HepG2 (cell line): ENCODE measurements at regions not wholly inside any gene's neighbourhood (a gene's known extent, or its start where the extent isn't known, plus 50 kb on each side); places are given as distances from the start of the nearest gene placed in this dataset.

ENCODE experiments used
- ATAC-seq: fragments of 200-7000 bp; cut with Tn5 transposase; 3 replicates; pipeline ENCODE4 v1.9.1; 2020; ENCODE audit warnings: mild to moderate bottlenecking, moderate library complexity
- BruUV-seq: library from RNA; stranded (reverse); fragments of 400-500 nt; replicated peaks from 2 replicates; lab custom pipeline; 2021; lab: Mats Ljungman, UMichigan
- CTCF ChIA-PET: fragments of 300-600 bp; formaldehyde crosslinking; extraction: SDS; loops from one replicate; lab custom pipeline; 2021; ENCODE audit warnings: low total read pairs, inconsistent platforms, low intra/inter-chr PET ratio; lab: Yijun Ruan, JAX
- POLR2A ChIA-PET: fragments of 350-600 bp; sonication (Branson Sonifier 250); formaldehyde crosslinking; loops from one replicate; lab custom pipeline; 2020; ENCODE audit warnings: antibody characterized with exemption, inconsistent platforms; lab: Yijun Ruan, JAX
- DNase-seq: peaks from one replicate; pipeline ENCODE4 v3.0.0-alpha.2; 2015; ENCODE audit warnings: low spot score
- FAIRE-seq: peaks from 3 replicates; lab custom pipeline; 2011; peaks lifted over from hg19 to GRCh38; lab: Jason Lieb, UNC
- H2AFZ ChIP-seq: one replicate; pipeline ENCODE4 v1.6.1; 2011; ENCODE audit warnings: low read length, inconsistent platforms
- H3K27ac ChIP-seq: fragments of 300-600 bp; 3 replicates; pipeline ENCODE4 v1.8.0; 2011; ENCODE audit warnings: mixed run types, mild to moderate bottlenecking, mixed read lengths, low read length, inconsistent platforms; ENCODE audit not compliant: insufficient read depth; ENCODE audit errors: extremely low read length
- H3K27me3 ChIP-seq, 2 experiments: fragments of 200-600 bp in 1 of 2; 2 replicates in 1 of 2; 3 replicates in 1 of 2; pipeline versions ENCODE4 v1.6.0 to v1.8.0; 2011; ENCODE audit warnings: low read length in 2 of 2, mild to moderate bottlenecking in 2 of 2, moderate library complexity in 2 of 2, inconsistent platforms in 1 of 2; ENCODE audit not compliant: insufficient read depth in 2 of 2, control insufficient read depth in 1 of 2
- H3K36me3 ChIP-seq, 2 experiments: fragments of 200-600 bp in 1 of 2; replicated peaks in 1 of 2; 2 replicates in 1 of 2; 3 replicates in 1 of 2; pipeline versions ENCODE4 v1.5.1 to v1.8.0; 2011; ENCODE audit warnings: low read length in 2 of 2, inconsistent platforms in 1 of 2; ENCODE audit not compliant: insufficient read depth in 2 of 2, control insufficient read depth in 1 of 2
- H3K4me1 ChIP-seq: 2 replicates; pipeline ENCODE4 v1.5.1; 2012; ENCODE audit warnings: low read length, inconsistent platforms; ENCODE audit not compliant: insufficient read depth
- H3K4me2 ChIP-seq: 2 replicates; pipeline ENCODE4 v1.6.0; 2011; ENCODE audit warnings: low read depth, low read length, inconsistent platforms
- H3K4me3 ChIP-seq, 3 experiments: fragments of 200-600 bp in 1 of 3; sonication (generic), shearing (Covaris generic) in 1 of 3; replicated peaks in 1 of 3; 2 replicates each; pipeline ENCODE4 v1.5.1; 2011 to 2016; ENCODE audit warnings: low read length in 3 of 3, inconsistent platforms in 2 of 3, low read depth in 2 of 3, mild to moderate bottlenecking in 2 of 3, control low read depth in 1 of 3, mixed read lengths in 1 of 3; ENCODE audit not compliant: insufficient read depth in 1 of 3
- H3K79me2 ChIP-seq: one replicate; pipeline ENCODE4 v1.6.1; 2011; ENCODE audit warnings: low read length, inconsistent platforms; ENCODE audit not compliant: insufficient read depth
- H3K9ac ChIP-seq: 2 replicates; pipeline ENCODE4 v1.6.0; 2011; ENCODE audit warnings: mild to moderate bottlenecking, low read depth, low read length, inconsistent platforms; ENCODE audit not compliant: insufficient read depth
- H3K9me3 ChIP-seq: 2 replicates; pipeline ENCODE4 v1.5.1; 2012; ENCODE audit warnings: mild to moderate bottlenecking, low read length
- H4K20me1 ChIP-seq: 2 replicates; pipeline ENCODE4 v1.6.0; 2011; ENCODE audit warnings: inconsistent platforms, mild to moderate bottlenecking, low read length, moderate library complexity; ENCODE audit not compliant: insufficient read depth
- ESRRA ChIP-seq: sonication (generic); formaldehyde crosslinking; IDR thresholded peaks from 2 replicates; pipeline ENCODE4 v1.5.1; 2020; ENCODE audit warnings: mild to moderate bottlenecking, low read depth, missing genetic modification reagents
- FOXP1 ChIP-seq, 2 experiments: fragments of 450-650 bp in 1 of 2; IDR thresholded peaks; 2 replicates each; pipeline ENCODE4 v1.6.1; 2017 to 2018; ENCODE audit warnings: antibody characterized with exemption in 1 of 2
- KLF16 ChIP-seq, 2 experiments: sonication (generic) in 1 of 2; formaldehyde crosslinking in 1 of 2; IDR thresholded peaks; 2 replicates each; pipeline versions ENCODE4 v1.6.1 to v1.8.0; 2016 to 2023; ENCODE audit warnings: missing genetic modification reagents in 2 of 2, missing compliant biosample characterization in 1 of 2
- MBD4 ChIP-seq: IDR thresholded peaks from 2 replicates; pipeline ENCODE4 v1.6.1; 2012; ENCODE audit warnings: low read length, inconsistent platforms, borderline replicate concordance
- PCBP1 ChIP-seq: fragments of 200-400 bp; formaldehyde crosslinking; IDR thresholded peaks from 2 replicates; pipeline ENCODE4 v1.6.1; 2017; ENCODE audit warnings: mild to moderate bottlenecking, low read depth, low read length, borderline replicate concordance
- STAT5B ChIP-seq: sonication (generic); formaldehyde crosslinking; IDR thresholded peaks from 2 replicates; pipeline ENCODE4 v1.4.0; 2020; ENCODE audit warnings: missing genetic modification reagents
- STAT6 ChIP-seq: sonication (generic); formaldehyde crosslinking; IDR thresholded peaks from 2 replicates; pipeline ENCODE4 v1.4.0; 2020; ENCODE audit warnings: missing genetic modification reagents, mild to moderate bottlenecking, borderline replicate concordance
- ZBTB3 ChIP-seq: sonication (generic); formaldehyde crosslinking; IDR thresholded peaks from 2 replicates; pipeline ENCODE4 v1.4.0; 2020; ENCODE audit warnings: low read depth, mild to moderate bottlenecking, moderate library complexity, missing genetic modification reagents, borderline replicate concordance
- ZNF263 ChIP-seq: sonication (generic); formaldehyde crosslinking; IDR thresholded peaks from 2 replicates; pipeline ENCODE4 v1.4.0; 2020; ENCODE audit warnings: missing genetic modification reagents
- ZNF512B ChIP-seq: sonication (generic); formaldehyde crosslinking; IDR thresholded peaks from 2 replicates; pipeline ENCODE4 v1.5.1; 2020; ENCODE audit warnings: missing genetic modification reagents, mild to moderate bottlenecking, borderline replicate concordance
- ZNF616 ChIP-seq: sonication (generic); formaldehyde crosslinking; IDR thresholded peaks from 2 replicates; pipeline ENCODE4 v1.5.0; 2020; ENCODE audit warnings: low read depth, mild to moderate bottlenecking, missing genetic modification reagents
- WGBS: methylation state at CpG from one replicate; pipeline ENCODE4 v1.1.6; 2017; ENCODE audit warnings: low lambda C conversion rate; 5-methylcytosine and 5-hydroxymethylcytosine counted together
- in situ Hi-C: cut with HindIII; loops from 2 replicates; pipeline ENCODE4 v1.10.0; 2017; ENCODE audit warnings: low pct_unique_long_range_greater_than_20kb; ENCODE audit not compliant: extremely low pct_ligation_motif_present
- intact Hi-C: fragments of 100-400 bp; cut with micrococcal nuclease; formaldehyde crosslinking; loops from one replicate; pipeline ENCODE4 v1.10.0; 2022; ENCODE audit not compliant: unreplicated experiment
- TF ChIP-seq, protein P1 (sequence below): sonication (generic); formaldehyde crosslinking; IDR thresholded peaks from 2 replicates; pipeline ENCODE4 v1.4.0; 2020; ENCODE audit warnings: missing genetic modification reagents

GRCh38 chr7:136039577-136040345 is 62.6 kb upstream of the MTPN start (continued):
- TF ChIP-seq ZBTB3, result no peak
- TF ChIP-seq FOXP1 (IDR thresholded peaks at IDR 0.05), result no peak
- TF ChIP-seq FOXP1 (CRISPR knock-in tag; IDR thresholded peaks at IDR 0.05), result no peak
- TF ChIP-seq ZNF512B (CRISPR knock-in tag), result no peak
- no peak for TF ChIP-seq STAT5B (CRISPR knock-in tag)
- TF ChIP-seq ESRRA (CRISPR knock-in tag), result no peak

GRCh38 chr7:136036336-136036735 is 59.2 kb upstream of the MTPN start:
- H3K27ac ChIP-seq, result no peak overlapping the region
- no peaks in the 10 kb centered on the region for H3K79me2 ChIP-seq
- no peaks in the 10 kb centered on the region for H4K20me1 ChIP-seq
- H3K9me3 ChIP-seq, result no peaks in the 10 kb centered on the region
- CTCF ChIA-PET, result no interaction called here
- TF ChIP-seq ZNF616 (CRISPR knock-in tag) (no peak), STAT6 (CRISPR knock-in tag) (no peak), KLF16 (CRISPR knock-in tag; IDR thresholded peaks at IDR 0.05) (no peak), ZNF263 (no peak), MBD4 (no peak), PCBP1 (no peak)
- TF ChIP-seq, protein P1, sequence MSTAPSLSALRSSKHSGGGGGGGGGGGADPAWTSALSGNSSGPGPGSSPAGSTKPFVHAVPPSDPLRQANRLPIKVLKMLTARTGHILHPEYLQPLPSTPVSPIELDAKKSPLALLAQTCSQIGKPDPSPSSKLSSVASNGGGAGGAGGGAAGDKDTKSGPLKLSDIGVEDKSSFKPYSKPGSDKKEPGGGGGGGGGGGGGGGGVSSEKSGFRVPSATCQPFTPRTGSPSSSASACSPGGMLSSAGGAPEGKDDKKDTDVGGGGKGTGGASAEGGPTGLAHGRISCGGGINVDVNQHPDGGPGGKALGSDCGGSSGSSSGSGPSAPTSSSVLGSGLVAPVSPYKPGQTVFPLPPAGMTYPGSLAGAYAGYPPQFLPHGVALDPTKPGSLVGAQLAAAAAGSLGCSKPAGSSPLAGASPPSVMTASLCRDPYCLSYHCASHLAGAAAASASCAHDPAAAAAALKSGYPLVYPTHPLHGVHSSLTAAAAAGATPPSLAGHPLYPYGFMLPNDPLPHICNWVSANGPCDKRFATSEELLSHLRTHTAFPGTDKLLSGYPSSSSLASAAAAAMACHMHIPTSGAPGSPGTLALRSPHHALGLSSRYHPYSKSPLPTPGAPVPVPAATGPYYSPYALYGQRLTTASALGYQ (CRISPR knock-in tag), result no peak
- intact Hi-C loops, result no loop called here
- under 1% methylated on average over 3 of the region's 3 CpGs for WGBS
- H3K4me2 ChIP-seq, result no peak overlapping the region
- ATAC-seq (no peak), DNase-seq (no peak), FAIRE-seq (no peak)
- no peaks in the 10 kb centered on the region for H3K27me3 ChIP-seq
- POLR2A ChIA-PET, result no interaction called here
- H3K36me3 ChIP-seq, result no peaks in the 10 kb centered on the region
- BruUV-seq, result no TSS peak
- H3K4me3 ChIP-seq, result no peak overlapping the region
- in situ Hi-C loops, result no loop called here
- H3K9ac ChIP-seq, result no peak overlapping the region
- H2AFZ ChIP-seq, result no peak overlapping the region
- H3K4me1 ChIP-seq, result no peaks in the 10 kb centered on the region
